Stimulated activated CD8-positive, alpha-beta memory T cell treated with anti-CD3 and anti-CD28 coated beads, Interleukin-7, amount 100 ng/mL, for 24 hours (primary cell): ENCODE measurements at regions not wholly inside any gene's neighbourhood (a gene's known extent, or its start where the extent isn't known, plus 50 kb on each side); places are given as distances from the start of the nearest gene placed in this dataset.
"Not testable (repeated sequence)": the region's sequence is repeated elsewhere in the genome, so short reads cannot be mapped to it uniquely, and the experiment has no call there.

Experiments used
- DNase-seq: peaks from one replicate; pipeline ENCODE4 v3.0.0-alpha.2; 2020; ENCODE audit warnings: low read depth

DNA sequence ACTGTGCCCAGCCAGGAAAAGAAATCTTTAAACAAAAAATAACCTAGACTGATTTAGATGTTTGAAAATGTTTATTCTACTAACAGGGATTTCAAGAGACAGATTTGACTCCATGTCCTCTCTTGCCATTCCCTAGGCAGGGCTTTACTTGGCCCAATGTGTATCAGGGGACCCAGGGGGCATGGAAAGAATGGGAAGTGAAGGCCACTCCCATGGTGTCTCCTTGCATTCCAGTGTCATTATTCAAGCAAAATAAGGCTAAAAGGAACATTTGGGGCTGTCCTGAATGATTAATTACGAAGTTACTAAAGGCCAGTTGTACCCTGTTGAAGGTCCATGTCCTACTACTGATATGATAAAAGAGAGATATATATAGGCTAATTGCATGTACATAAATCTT is 151.9 kb upstream of the ATF7IP start:
- DNase-seq, result no peak

DNA sequence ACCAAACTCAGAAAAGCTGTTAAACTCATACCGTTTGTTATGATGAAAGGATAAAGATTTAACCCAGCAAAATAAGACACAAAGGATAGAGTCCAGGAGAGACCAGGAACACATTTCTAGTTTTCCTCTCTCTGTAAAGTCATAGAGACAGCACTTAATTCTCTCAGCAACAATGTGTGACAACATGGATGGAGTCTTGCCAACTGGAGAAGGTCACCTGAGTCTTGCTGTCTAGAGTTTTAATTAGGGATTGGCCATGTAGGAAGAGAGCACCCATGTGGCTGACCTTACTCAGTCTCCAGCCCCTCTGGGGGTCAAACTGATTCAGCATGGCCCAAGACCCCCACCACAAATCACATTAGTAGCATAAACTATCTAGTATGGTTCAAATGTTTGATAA is 151.0 kb upstream of the ATF7IP start:
- DNase-seq, result no peak

DNA sequence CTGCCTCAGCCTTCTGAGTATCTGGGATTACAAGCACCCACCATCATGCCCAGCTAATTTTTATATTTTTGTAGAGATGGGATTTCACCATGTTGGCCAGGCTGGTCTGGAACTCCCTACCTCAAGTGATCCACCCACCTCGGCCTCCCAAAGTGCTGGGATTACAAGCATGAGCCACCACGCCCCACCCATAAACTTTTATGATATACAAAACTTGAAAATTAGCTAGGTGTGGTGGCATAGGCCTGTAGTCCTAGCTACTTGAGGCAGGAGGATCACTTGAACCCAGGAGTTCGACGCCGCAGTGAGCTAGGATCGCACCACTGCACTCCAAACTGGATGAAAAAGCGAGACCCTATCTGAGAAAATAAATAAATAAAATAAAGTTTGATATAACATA is 149.5 kb upstream of the ATF7IP start:
- DNase-seq, result not testable (repeated sequence)

DNA sequence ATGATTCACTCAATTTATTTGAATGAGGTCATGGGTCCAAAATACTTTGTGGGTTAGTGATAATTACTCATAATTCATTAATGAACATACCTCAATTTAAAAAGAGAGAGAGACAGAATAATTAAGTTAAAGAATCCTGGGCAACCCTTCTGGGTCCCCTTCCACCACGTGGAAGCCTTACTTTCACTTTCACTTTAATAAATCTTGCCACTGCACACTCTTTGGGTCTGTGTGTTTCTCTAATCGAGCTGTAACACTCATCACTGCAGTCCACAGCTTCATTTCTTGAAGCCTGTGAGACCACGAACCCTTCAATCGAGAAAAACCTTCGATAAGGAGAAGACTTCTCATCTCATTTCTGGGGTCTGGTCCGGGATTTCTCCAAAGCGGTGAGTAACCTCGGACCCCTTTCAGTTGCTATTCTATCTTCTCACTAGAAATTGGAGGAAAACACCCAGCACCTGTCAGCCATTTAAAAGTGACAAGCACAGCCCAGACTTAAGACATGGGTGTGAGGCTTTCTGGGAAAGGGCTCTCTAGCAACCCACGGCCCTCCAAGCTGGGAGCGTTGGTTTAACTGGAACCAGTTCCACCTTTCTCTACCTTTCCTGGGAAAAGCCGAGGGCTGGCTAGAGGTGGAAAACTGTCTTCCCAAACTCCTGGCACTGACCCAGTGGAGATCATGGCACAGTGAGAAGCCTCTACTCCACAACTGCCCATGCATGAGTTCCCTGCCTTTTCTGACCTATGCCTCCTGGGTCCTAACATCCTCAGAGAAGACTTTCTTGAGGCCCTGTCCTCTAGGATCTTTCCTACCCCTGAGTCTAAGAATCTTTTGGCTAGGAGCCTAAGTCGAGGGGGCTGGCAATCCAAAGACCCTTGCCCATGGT is 148.8 kb upstream of the ATF7IP start:
- no peak for DNase-seq

DNA sequence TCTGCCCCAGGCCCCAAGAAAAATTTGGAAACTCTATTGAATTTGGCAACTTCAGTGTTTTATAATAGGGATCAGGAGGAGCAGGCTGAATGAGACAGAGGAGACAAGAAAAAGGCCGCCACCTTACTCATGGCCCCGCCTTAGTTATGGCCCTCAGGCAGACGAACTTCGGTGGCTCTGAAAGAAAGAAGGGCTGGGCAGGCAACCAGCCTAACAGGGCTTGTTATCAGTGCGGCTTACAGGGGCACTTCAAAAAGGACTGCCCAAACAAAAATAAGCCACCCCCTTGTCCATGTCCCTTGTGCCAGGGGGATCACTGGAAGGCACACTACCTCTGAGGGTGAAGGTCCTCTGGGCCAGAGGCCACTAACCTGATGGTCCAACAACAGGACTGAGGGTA is 146.3 kb upstream of the ATF7IP start:
- DNase-seq, result no peak

DNA sequence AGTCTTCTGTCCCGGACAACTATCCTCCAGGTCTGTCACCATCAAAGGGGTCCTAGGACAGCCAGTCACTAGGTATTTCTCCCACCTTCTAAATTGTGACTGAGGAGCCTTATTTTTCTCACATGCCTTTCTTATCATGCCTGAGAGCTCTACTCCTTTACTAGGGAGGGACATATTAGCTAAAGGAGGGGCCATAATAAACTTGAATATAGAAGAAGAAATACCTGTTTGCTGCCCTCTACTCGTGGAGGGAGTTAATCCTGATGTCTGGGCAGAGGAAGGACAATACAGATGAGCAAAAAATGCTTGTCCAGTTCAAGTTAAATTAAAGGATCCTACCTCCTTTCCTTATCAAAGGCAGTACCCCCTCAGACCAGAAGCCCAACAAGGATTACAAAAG is 145.8 kb upstream of the ATF7IP start:
- not testable (repeated sequence) for DNase-seq

DNA sequence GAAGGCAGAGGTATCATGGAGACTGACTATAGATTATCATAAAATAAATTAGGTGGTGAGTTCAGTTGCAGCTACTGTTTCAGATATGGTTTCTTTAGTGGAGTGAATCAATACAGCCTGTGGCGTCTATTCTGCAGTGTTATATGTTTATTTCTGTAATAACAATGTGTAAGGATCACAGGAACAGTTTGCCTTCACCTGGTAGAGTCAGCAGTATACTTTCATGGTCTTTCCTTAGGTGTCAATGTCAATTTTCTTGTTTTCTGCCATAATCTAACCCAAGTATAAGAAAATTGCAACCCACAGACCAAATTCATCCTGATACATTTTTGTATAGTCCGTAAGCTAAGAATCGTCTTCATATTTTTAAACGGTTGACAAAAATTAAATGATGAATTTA is 140.4 kb upstream of the ATF7IP start:
- no peak for DNase-seq

DNA sequence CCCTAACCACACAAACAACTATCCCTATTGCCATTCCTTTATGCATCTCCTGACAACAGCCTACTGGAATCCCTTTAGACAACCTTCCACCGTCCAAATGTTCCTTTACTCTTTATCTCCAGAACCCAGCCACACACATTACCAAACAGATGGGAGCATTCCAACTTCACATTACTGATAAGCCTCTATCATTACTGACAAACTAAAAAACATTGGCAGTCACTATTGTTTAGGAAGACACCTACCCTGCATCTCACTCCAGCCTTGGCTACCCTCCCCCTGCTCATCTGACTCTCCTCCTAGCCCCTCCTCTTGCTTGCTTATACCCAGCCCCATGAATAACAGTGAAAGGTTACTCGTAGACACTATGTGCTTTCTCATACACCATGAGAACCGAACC is 130.3 kb upstream of the ATF7IP start:
- DNase-seq, result not testable (repeated sequence)

DNA sequence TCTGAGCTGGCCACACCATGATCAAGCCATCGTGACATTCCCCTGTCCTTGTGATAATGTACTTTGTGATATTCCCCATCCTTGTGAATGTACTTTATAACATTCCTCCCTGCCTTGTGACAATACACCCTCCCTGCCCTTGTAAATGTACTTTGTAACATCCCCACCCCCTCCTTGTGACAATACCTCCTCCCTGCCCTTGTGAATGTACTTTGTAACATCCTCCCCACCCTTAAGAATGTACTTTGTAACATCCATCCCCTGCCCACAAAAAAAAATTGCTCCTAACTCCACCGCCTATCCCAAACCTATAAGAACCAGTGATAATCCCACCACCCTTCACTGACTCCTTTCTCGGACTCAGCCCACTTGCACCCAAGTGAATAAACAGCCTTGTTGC is 128.8 kb upstream of the ATF7IP start:
- not testable (repeated sequence) for DNase-seq

DNA sequence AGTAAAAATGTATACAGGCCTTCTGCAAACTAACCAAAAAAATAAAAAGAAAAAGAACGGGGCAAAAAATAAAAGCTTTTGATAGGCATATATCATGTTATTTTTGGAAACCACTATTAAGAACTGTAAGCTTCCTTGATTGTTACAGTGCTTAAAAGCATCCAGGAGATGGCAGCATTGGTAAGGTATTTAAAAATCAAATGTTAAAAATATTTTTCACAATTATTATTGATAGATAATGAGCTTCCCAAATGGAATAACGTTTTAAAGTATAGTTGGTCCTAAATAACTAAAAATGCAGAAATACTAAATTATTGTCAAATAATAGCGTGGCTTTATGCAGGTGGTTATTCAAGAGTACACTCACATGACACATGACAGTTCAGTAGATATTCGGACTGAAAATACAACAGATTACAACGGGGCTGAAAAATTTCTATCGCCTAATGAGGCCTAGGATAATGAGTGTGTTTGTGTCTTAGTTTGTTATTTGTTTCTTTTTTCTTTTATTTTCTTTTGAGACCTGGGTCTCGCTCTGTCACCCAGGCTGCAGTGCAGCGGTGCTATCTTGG is 127.2 kb upstream of the ATF7IP start:
- DNase-seq, result no peak

DNA sequence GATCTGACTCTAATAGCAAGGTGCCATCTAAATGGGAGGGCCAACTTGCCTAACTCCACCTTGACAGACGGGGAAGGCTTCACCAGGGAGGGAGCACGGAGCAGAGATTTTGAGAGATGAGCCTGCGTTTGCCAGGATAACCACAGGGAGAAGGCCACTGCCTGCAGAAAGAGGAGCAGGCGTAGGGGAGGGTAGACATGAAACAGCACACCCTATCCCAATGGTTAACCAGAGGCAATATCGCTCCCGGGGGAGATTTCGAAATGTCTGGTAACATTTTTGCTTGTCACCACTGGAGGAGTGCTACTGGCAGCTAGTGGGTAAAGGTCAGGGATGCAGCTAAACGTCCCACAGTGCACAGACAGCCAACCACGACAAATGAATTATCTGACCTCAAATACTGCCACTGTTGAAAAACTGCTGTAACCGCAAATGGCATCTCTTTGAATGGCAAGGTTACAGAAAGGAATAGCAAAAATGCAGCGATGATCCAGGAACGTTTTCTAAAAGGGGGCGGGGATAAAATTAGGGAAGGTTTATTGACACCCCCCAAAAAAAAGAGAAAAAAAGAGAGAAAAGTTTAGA is 126.0 kb upstream of the ATF7IP start:
- no peak for DNase-seq

DNA sequence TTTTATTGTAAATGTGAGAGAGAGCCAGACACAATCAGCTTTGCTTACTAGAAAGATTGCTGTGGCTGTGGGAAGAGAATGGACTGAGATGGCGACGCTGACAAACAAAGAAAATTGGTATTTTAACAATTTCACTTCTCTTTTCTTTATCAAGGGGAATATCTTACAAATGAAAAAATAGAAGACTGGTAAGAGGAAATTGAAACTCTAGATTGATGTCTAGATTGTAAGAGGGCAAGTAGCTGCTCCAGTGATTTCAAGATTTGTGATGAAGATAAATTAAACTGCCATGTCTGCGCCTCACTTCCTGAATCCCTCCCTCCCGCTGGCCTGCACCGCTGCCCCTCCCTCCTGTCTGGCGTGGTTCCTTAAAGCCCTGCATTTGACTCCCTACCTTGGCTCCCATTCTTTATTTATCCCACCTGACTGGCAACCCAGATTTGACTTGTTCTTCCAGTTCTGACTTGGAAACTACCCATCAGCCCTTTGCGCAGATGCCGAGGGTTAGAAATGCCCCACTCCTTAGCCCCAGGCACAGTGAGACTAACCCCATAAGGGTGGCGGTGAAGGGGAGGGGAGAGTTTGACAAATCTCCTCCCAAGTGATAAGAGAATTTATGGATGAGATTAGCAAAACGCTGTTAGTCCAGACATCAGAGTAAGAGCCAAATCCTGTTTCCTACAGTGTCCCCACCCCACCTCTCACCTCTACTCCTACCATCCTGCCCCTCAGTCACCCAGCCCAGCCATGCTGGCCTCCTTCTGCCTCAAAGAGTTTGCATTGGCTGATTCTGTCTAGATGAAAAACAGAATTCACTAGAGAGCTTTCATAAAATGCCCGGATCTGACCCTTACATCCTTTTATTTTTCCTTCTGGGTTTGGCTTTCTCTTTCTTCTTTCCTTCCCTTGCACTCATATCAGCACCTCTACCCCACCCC is 125.3 kb upstream of the ATF7IP start:
- no peak for DNase-seq

DNA sequence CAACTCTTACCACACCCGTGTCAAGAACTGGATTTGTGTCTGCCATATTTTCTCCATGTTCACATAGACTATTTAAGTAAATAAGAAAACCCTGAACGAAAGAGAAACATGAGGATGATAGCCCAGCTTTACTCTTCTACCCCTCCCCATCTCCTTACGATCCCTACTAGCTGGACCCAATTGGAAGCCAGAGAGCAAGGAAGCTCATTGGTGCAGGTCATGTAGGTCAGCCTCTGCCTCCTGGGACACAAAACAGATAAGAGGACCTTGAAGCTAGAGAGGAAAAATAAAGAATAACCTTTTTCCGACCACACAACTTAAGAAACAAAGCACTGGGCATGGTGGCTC is 124.6 kb upstream of the ATF7IP start:
- DNase-seq, result no peak

DNA sequence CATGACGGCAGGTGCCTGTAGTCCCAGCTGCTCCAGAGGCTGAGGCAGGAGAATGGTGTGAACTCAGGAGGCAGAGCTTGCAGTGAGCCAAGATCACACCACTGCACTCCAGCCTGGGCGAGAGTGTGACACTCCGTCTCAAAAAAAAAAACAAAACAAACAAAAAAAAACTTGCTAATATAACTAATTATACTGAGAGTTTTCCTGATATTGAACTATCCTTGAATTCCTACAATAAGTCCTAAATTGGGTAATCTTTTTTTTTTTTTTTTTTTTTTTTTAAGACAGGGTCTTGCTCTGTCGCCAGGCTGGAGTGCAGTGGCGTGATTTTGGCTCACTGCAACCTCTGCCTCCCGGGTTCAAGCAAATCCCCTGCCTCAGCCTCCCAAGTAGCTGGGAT is 122.7 kb upstream of the ATF7IP start:
- DNase-seq, result not testable (repeated sequence)

DNA sequence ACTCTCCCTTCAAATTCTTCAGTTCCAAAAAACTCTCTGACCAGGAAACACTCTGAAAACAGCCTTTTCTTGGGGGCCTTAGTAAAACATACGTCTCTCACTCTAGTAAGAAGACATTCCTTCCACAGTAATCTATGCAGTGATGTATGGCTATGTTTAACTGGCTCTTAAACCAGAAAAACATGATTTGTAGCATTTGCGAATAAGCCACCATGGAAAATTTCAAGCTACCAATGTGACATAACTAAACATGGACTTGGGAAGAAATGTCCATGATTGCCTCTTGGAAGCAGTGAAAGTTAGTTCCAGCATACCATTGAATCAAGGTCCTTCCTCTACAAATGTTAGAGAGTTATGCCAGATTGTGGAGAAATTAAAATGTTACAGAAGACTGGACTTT is 121.5 kb upstream of the ATF7IP start:
- no peak for DNase-seq

DNA sequence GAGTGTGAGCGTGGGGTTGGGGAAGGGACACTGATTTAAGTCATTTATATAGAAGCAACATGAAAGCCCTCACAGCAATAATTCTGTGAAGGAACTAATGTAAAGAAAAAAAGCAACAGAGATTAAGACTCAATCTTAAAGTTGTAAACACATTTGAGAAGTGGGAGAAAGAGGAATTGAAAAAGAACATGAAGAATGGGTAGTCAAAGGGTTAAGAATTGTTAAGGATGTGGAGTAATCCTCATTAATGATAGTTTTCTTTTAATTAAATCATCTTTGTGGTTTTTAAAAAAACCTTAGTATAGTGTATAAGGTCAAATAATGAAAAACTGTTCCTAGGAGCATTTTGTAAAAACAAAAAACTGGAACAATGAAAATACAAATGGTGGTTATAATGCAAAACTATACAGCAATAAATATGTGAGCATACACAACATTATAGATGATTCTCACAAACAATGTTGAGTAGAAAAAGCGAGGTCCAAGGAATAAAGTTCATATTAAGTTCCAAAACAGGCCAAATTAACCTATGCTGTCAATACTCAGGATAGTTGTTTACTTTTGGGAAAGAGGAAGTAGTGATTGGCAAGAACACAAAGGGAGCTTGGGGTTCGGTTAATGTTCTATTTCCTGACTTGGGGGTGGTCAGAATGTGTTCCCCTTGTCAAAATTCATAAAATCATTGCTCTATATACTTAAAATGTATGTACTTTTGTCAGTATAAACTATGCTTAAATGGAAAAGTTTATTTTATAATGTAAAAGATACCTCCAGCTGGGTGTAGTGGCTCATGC is 120.4 kb upstream of the ATF7IP start:
- DNase-seq, result no peak

DNA sequence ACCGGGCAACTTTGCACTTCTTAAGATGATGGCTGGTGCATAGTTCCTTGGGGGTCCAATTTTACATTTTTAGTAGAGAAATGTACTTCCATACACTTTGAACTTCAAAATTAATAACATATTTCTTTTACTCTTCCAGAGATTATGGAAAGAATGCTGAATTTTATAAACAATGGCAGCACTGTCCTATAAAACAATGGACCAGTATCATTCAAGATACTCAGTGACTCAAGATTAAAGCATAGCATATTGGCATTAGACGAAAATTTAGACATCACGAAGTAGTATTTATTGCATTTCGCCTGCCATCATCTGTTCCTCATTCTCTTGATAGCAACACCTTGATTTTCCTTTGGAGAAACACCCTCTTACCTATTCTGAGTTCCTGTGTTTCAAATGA is 118.3 kb upstream of the ATF7IP start:
- DNase-seq, result no peak

DNA sequence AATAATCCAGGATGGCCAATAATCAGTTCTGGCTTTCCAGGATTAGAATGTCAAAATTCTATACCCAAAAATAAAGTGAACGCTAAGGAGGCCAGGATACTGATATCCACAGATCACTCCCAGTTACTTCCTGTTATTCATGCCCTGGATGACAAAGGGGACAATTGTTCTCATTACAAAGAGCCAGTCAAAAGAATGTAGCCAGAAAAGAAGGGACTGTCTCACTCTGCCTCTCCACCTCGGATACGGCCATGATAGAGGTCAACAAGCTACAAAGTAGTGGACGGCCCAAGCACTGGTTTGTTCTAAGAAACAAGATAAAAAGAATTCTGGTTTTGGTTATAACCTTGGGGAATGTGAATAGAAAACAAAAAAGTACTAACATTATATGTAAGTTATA is 116.1 kb upstream of the ATF7IP start:
- no peak for DNase-seq

DNA sequence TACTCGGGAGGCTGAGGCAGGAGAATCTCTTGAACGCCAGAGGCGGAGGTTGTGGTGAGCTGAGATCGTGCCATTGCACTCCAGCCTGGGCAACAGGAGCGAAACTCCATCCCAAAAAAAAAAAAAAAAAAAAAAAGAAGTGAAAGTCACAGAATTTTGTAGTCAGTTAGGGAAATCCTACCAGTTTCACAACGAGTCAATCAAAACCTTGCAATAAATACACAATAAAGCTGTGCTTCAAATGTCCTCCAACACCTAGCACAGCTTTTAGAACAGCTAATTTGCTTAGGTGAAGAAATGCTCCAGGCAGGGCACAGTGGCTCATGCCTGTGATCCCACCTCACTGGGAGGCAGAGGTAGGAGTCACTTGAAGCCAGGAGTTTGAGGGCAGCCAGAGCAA is 112.8 kb upstream of the ATF7IP start:
- DNase-seq, result no peak

DNA sequence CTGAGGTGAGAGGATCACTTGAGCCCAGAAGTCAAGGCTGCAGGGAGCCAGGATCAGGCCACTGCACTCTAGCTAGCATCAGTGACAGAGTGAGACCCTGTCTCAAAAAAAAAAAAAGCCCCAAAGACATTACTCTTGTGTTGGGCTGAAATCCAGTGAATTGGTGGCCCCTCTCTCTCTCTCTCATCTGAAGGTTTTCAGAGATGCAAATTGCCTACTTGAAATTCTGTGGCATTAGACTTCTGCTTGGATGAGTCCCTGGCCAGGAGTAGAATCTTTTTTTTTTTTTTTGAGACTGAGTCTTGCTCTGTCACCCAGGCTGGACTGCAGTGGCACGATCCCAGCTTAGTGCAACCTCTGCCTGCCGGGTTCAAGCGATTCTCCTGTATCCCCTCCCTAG is 112.0 kb upstream of the ATF7IP start:
- no peak for DNase-seq

DNA sequence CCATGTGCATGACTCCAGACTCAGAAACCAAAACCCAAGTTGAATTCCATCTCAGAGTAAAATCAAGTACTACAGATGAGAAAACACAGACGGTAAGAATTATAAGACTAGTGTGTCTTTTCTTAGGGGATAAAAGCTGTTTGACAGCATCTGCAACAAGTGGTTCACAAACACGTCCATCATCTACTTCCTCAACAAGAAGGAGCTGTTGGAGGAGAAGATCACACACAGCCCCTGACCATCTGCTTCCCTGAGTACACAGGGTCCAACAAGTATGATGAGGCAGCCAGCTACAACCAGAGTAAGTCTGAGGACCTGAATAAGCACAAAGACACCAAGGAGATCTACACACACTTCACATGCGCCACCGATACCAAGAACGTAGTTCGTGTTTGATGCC is 110.7 kb upstream of the ATF7IP start:
- no peak for DNase-seq

DNA sequence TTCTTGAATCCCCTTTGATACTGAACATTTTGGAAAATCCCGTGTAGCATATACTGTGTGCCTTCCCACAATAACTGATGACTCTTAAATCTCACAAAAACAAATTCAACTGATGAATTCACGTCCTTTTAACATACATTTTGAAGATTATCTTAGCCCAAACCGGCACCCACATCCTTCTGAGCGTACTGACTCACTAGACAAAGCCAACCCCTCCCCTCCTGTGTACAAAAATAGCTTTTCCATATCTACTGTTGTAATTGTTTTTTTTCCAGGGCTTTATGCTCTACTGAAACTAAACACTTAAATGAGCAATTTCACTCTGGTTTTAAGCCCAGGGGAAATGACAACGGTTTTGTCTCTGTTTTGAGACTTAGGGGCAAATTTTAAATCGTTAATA is 109.4 kb upstream of the ATF7IP start:
- DNase-seq, result no peak
